GM18502 (cell line): ENCODE measurements at regions not wholly inside any gene's neighbourhood (a gene's known extent, or its start where the extent isn't known, plus 50 kb on each side); places are given as distances from the start of the nearest gene placed in this dataset.

Experiments used
- ATAC-seq: cut with Tn5 transposase; IDR thresholded peaks from one replicate; pipeline ENCODE4 v1.9.1; 2021; ENCODE audit warnings: mild to moderate bottlenecking; ENCODE audit not compliant: unreplicated experiment, poor library complexity

GRCh38 chr3:29203851-29204250 lies 77.0 kb upstream of the RBMS3 start:
- ATAC-seq, result no peak

GRCh38 chr3:29207427-29207826 lies 73.4 kb upstream of the RBMS3 start:
- no peak for ATAC-seq

- ATAC-seq, result no peak
Observed at GRCh38 chr3:29212789-29213433, 68.0 kb upstream of the RBMS3 start.

GRCh38 chr3:29214009-29214658 lies 66.7 kb upstream of the RBMS3 start:
- no peak for ATAC-seq

GRCh38 chr3:29215948-29216347 lies 64.9 kb upstream of the RBMS3 start:
- no peak for ATAC-seq

- ATAC-seq, result no peak
Observed at GRCh38 chr3:29226706-29227105, 54.2 kb upstream of the RBMS3 start.

- no peak for ATAC-seq
Observed at GRCh38 chr3:29227307-29227706, 53.6 kb upstream of the RBMS3 start.
